K562 (cell line): ENCODE measurements at regions not wholly inside any gene's neighbourhood (a gene's known extent, or its start where the extent isn't known, plus 50 kb on each side); places are given as distances from the start of the nearest gene placed in this dataset.

Experiments used
- DNMT1 ChIP-seq: fragments of 450-650 bp; IDR thresholded peaks from 2 replicates; pipeline ENCODE4 v1.6.1; 2016; ENCODE audit warnings: antibody characterized with exemption, mild to moderate bottlenecking
- NFE2 ChIP-seq: IDR thresholded peaks from 2 replicates; pipeline ENCODE4 v1.6.1; 2014; ENCODE audit warnings: antibody characterized with exemption, low read depth
- NFXL1 ChIP-seq: fragments of 450-650 bp; formaldehyde crosslinking; IDR thresholded peaks from 2 replicates; pipeline ENCODE4 v1.4.0; 2021; ENCODE audit warnings: mild to moderate bottlenecking
- SNIP1 ChIP-seq: fragments of 450-650 bp; IDR thresholded peaks from 2 replicates; pipeline ENCODE4 v1.7.1; 2017; ENCODE audit warnings: low read depth, mild to moderate bottlenecking
- SRSF1 ChIP-seq: fragments of 200-400 bp; formaldehyde crosslinking; IDR thresholded peaks from 2 replicates; pipeline ENCODE4 v1.6.1; 2017; ENCODE audit warnings: mild to moderate bottlenecking, low read depth, low read length, moderate library complexity
- TF ChIP-seq, protein P1 (sequence below): IDR thresholded peaks from 2 replicates; pipeline ENCODE4 v1.6.1; 2011; ENCODE audit not compliant: insufficient read length; ENCODE audit errors: extremely low read depth
- TF ChIP-seq, protein P2 (sequence below): fragments of 250-450 bp; sonication (Bioruptor Pico); IDR thresholded peaks from 2 replicates; pipeline ENCODE4 v1.4.0; 2020; ENCODE audit warnings: mild to moderate bottlenecking, moderate library complexity
- TF ChIP-seq, protein P3 (sequence below): fragments of 250-450 bp; sonication (Bioruptor Pico); IDR thresholded peaks from 2 replicates; pipeline ENCODE4 v1.8.0; 2021; ENCODE audit warnings: borderline replicate concordance, mild to moderate bottlenecking, moderate library complexity; ENCODE audit not compliant: poor library complexity, severe bottlenecking
- TF ChIP-seq, protein P4 (sequence below), 3 experiments: IDR thresholded peaks in 2 of 3; conservative IDR thresholded peaks in 1 of 3; 2 replicates each; pipeline ENCODE4 v1.5.1; 2011 to 2012; ENCODE audit warnings: low read length in 3 of 3, mild to moderate bottlenecking in 3 of 3, control low read depth in 2 of 3, improper control_type of control experiment in 1 of 3, inconsistent platforms in 1 of 3, low read depth in 1 of 3, mixed read lengths in 1 of 3, moderate library complexity in 1 of 3; ENCODE audit not compliant: insufficient read depth in 2 of 3

DNA sequence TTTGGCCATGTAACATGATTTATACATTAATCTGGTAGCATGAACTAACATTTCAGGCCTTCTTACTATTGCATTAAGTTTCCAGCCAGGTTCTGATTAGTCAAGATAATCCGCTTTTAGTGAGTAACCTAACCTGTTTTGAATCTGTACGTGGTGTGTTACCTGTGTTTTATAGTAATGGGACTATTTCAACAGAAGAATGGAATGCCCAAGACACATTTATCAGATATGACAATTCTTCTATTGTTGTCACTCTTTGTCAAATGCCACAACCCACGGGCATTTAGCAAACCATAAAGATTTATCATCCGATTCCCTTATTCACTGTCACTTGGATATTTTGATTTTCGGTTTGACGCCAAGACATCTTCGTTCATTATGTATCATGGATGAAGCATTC, 117.9 kb downstream of the ETAA1 start (continued):
- TF ChIP-seq, protein P1, sequence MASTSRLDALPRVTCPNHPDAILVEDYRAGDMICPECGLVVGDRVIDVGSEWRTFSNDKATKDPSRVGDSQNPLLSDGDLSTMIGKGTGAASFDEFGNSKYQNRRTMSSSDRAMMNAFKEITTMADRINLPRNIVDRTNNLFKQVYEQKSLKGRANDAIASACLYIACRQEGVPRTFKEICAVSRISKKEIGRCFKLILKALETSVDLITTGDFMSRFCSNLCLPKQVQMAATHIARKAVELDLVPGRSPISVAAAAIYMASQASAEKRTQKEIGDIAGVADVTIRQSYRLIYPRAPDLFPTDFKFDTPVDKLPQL = no peak
- TF ChIP-seq DNMT1 = no peak
- TF ChIP-seq SNIP1 = no peak
- no peak for TF ChIP-seq SRSF1
- no peak for TF ChIP-seq NFE2
- TF ChIP-seq, protein P2, sequence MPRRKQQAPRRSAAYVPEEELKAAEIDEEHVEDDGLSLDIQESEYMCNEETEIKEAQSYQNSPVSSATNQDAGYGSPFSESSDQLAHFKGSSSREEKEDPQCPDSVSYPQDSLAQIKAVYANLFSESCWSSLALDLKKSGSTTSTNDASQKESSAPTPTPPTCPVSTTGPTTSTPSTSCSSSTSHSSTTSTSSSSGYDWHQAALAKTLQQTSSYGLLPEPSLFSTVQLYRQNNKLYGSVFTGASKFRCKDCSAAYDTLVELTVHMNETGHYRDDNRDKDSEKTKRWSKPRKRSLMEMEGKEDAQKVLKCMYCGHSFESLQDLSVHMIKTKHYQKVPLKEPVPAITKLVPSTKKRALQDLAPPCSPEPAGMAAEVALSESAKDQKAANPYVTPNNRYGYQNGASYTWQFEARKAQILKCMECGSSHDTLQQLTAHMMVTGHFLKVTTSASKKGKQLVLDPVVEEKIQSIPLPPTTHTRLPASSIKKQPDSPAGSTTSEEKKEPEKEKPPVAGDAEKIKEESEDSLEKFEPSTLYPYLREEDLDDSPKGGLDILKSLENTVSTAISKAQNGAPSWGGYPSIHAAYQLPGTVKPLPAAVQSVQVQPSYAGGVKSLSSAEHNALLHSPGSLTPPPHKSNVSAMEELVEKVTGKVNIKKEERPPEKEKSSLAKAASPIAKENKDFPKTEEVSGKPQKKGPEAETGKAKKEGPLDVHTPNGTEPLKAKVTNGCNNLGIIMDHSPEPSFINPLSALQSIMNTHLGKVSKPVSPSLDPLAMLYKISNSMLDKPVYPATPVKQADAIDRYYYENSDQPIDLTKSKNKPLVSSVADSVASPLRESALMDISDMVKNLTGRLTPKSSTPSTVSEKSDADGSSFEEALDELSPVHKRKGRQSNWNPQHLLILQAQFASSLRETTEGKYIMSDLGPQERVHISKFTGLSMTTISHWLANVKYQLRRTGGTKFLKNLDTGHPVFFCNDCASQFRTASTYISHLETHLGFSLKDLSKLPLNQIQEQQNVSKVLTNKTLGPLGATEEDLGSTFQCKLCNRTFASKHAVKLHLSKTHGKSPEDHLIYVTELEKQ = no peak
- TF ChIP-seq, protein P3, sequence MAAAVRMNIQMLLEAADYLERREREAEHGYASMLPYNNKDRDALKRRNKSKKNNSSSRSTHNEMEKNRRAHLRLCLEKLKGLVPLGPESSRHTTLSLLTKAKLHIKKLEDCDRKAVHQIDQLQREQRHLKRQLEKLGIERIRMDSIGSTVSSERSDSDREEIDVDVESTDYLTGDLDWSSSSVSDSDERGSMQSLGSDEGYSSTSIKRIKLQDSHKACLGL (CRISPR knock-in tag) = no peak
- no peak for TF ChIP-seq NFXL1 (CRISPR knock-in tag)
- TF ChIP-seq, protein P4, sequence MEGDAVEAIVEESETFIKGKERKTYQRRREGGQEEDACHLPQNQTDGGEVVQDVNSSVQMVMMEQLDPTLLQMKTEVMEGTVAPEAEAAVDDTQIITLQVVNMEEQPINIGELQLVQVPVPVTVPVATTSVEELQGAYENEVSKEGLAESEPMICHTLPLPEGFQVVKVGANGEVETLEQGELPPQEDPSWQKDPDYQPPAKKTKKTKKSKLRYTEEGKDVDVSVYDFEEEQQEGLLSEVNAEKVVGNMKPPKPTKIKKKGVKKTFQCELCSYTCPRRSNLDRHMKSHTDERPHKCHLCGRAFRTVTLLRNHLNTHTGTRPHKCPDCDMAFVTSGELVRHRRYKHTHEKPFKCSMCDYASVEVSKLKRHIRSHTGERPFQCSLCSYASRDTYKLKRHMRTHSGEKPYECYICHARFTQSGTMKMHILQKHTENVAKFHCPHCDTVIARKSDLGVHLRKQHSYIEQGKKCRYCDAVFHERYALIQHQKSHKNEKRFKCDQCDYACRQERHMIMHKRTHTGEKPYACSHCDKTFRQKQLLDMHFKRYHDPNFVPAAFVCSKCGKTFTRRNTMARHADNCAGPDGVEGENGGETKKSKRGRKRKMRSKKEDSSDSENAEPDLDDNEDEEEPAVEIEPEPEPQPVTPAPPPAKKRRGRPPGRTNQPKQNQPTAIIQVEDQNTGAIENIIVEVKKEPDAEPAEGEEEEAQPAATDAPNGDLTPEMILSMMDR (IDR thresholded peaks at IDR 0.05 in 2 of 3, conservative IDR thresholded peaks at IDR 0.05 in 1 of 3; ENCODE audit: insufficient read depth in 2 of 3, low read depth in 1 of 3, low read length in 3 of 3) = no peak
